ENCODE measurements at regions not wholly inside any gene's neighbourhood (a gene's known extent, or its start where the extent isn't known, plus 50 kb on each side); places are given as distances from the start of the nearest gene placed in this dataset.

- TF ChIP-seq EZH2 (IDR thresholded peaks at IDR 0.05; ENCODE audit: insufficient read depth, poor library complexity, severe bottlenecking) (no peak), EZH2phosphoT487 (IDR thresholded peaks at IDR 0.05; ENCODE audit: insufficient read depth, low read depth) (no peak)
Observed at GRCh38 chr6:85185977-85186376, 263.9 kb upstream of the NT5E start.
